Progenitor cell of endocrine pancreas (in vitro differentiated cells): ENCODE measurements at regions not wholly inside any gene's neighbourhood (a gene's known extent, or its start where the extent isn't known, plus 50 kb on each side); places are given as distances from the start of the nearest gene placed in this dataset.
"Not testable (repeated sequence)": the region's sequence is repeated elsewhere in the genome, so short reads cannot be mapped to it uniquely, and the experiment has no call there.

Source experiments
- DNase-seq: peaks from one replicate; pipeline ENCODE4 v3.0.0; 2021; ENCODE audit warnings: low spot score; ENCODE audit not compliant: unreplicated experiment
- H3K27ac Mint-ChIP-seq: 2 replicates; pipeline ENCODE4 v1.8.0; 2021; ENCODE audit warnings: mild to moderate bottlenecking, moderate library complexity, mixed read lengths
- H3K27me3 Mint-ChIP-seq: 2 replicates; pipeline ENCODE4 v1.8.0; 2021; ENCODE audit warnings: mixed read lengths
- H3K36me3 Mint-ChIP-seq: 2 replicates; pipeline ENCODE4 v1.8.0; 2022; ENCODE audit warnings: mixed read lengths; ENCODE audit not compliant: insufficient read depth
- H3K4me1 Mint-ChIP-seq: 2 replicates; pipeline ENCODE4 v1.8.0; 2021; ENCODE audit warnings: low read depth, mixed read lengths
- H3K4me3 Mint-ChIP-seq: 2 replicates; pipeline ENCODE4 v1.8.0; 2021; ENCODE audit warnings: low read depth, mild to moderate bottlenecking, moderate library complexity, mixed read lengths
- H3K9me3 Mint-ChIP-seq: 2 replicates; pipeline ENCODE4 v1.8.0; 2021; ENCODE audit warnings: low read depth, mixed read lengths
- CTCF ChIP-seq: fragments of 200-600 bp; sonication (generic); IDR thresholded peaks from one replicate; pipeline ENCODE4 v1.5.0; 2021; ENCODE audit warnings: antibody characterized with exemption, mild to moderate bottlenecking; ENCODE audit not compliant: unreplicated experiment

- TF ChIP-seq CTCF, result no peak
- Mint-ChIP-seq H3K9me3 (peaks cover 7% of the 10 kb centered on the region), H3K4me1 (no peaks in the 10 kb centered on the region), H3K27me3 (no peaks in the 10 kb centered on the region), H3K27ac (no peak overlapping the region), H3K36me3 (no peaks in the 10 kb centered on the region), H3K4me3 (no peak overlapping the region)
- no peak for DNase-seq
Observed at GRCh38 chr3:153372326-153372725, 210.3 kb downstream of the RAP2B start.

- DNase-seq, result no peak
- no peak overlapping the region for H3K27ac Mint-ChIP-seq
- H3K36me3 Mint-ChIP-seq, result no peaks in the 10 kb centered on the region
- no peaks in the 10 kb centered on the region for H3K27me3 Mint-ChIP-seq
- peaks cover 9% of the 10 kb centered on the region for H3K9me3 Mint-ChIP-seq
- no peak for TF ChIP-seq CTCF
- H3K4me3 Mint-ChIP-seq, result no peak overlapping the region
- no peaks in the 10 kb centered on the region for H3K4me1 Mint-ChIP-seq
Observed at GRCh38 chr3:153373606-153374005, 211.6 kb downstream of the RAP2B start.

GRCh38 chr3:153378366-153378765 lies 216.3 kb downstream of the RAP2B start:
- H3K27me3 Mint-ChIP-seq, H3K9me3 Mint-ChIP-seq, H3K4me3 Mint-ChIP-seq, H3K36me3 Mint-ChIP-seq, H3K27ac Mint-ChIP-seq, DNase-seq, H3K4me1 Mint-ChIP-seq: not testable (repeated sequence)

- no peak for DNase-seq
- no peak overlapping the region for H3K4me3 Mint-ChIP-seq
- no peaks in the 10 kb centered on the region for H3K36me3 Mint-ChIP-seq
- no peaks in the 10 kb centered on the region for H3K4me1 Mint-ChIP-seq
- H3K9me3 Mint-ChIP-seq, result peaks cover 3% of the 10 kb centered on the region
- no peaks in the 10 kb centered on the region for H3K27me3 Mint-ChIP-seq
- no peak overlapping the region for H3K27ac Mint-ChIP-seq
- no peak for TF ChIP-seq CTCF
Observed at GRCh38 chr3:153379516-153379915, 217.5 kb downstream of the RAP2B start.

- Mint-ChIP-seq H3K27me3 (no peaks in the 10 kb centered on the region), H3K4me3 (no peak overlapping the region), H3K4me1 (no peaks in the 10 kb centered on the region), H3K9me3 (no peaks in the 10 kb centered on the region), H3K27ac (no peak overlapping the region), H3K36me3 (no peaks in the 10 kb centered on the region)
- no peak for DNase-seq
- TF ChIP-seq CTCF, result no peak
Observed at GRCh38 chr3:153385343-153385742, 223.3 kb downstream of the RAP2B start.

GRCh38 chr3:153392363-153392762 lies 230.3 kb downstream of the RAP2B start:
- Mint-ChIP-seq H3K4me1 (no peaks in the 10 kb centered on the region), H3K4me3 (no peak overlapping the region), H3K27me3 (no peaks in the 10 kb centered on the region), H3K27ac (no peak overlapping the region), H3K36me3 (peaks cover 3% of the 10 kb centered on the region), H3K9me3 (peaks cover 23% of the 10 kb centered on the region)
- DNase-seq, result no peak
- no peak for TF ChIP-seq CTCF
